ENCODE measurements at regions not wholly inside any gene's neighbourhood (a gene's known extent, or its start where the extent isn't known, plus 50 kb on each side); places are given as distances from the start of the nearest gene placed in this dataset.
"Not testable (repeated sequence)": the region's sequence is repeated elsewhere in the genome, so short reads cannot be mapped to it uniquely, and the experiment has no call there.

DNA sequence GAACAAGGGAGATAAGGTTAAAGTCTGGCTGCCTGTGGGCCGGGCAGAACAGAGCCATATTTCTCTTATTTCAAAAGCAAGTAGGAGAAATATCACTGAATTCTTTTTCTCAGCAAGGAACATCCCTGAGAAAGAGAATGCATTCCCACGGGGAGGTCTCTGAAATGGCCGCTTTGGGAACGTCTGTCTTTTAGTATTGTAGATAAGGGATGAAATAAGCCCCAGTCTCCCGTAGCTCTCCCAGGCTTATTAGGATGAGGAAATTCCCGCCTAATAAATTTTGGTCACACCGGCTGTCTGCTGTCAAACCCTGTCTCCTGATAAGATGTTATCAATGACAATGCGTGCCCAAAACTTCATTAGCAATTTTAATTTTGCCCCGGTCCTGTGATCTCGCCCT lies 1353.3 kb downstream of the PLA2G4A start:
- TF ChIP-seq POLR2AphosphoS5 (IDR thresholded peaks at IDR 0.05; ENCODE audit: low read depth, low read length); POLR2A (IDR thresholded peaks at IDR 0.05; ENCODE audit: low read depth, low read length); TAF1 (IDR thresholded peaks at IDR 0.05; ENCODE audit: borderline replicate concordance, low read depth, low read length): not testable (repeated sequence)

Data from GM12892 (cell line).